A549 (cell line): ENCODE measurements at regions not wholly inside any gene's neighbourhood (a gene's known extent, or its start where the extent isn't known, plus 50 kb on each side); places are given as distances from the start of the nearest gene placed in this dataset.

Experiments used
- ATAC-seq, 2 experiments: fragments of 200-7000 bp in 1 of 2; fragments of >200 bp in 1 of 2; cut with Nextera tagmentation in 1 of 2; cut with Tn5 transposase in 1 of 2; 3 replicates each; pipeline versions ENCODE4 v1.8.0 to v1.9.1; 2018 to 2020; ENCODE audit warnings: mild to moderate bottlenecking in 1 of 2, moderate library complexity in 1 of 2
- CTCF ChIA-PET: fragments of 300-600 bp; sonication (Branson Sonifier 250); formaldehyde crosslinking; extraction: SDS; loops from one replicate; lab custom pipeline; 2021; ENCODE audit warnings: antibody characterized with exemption, inconsistent platforms; lab: Yijun Ruan, JAX
- POLR2A ChIA-PET: fragments of 350-600 bp; formaldehyde crosslinking; extraction: SDS; loops from one replicate; lab custom pipeline; 2021; ENCODE audit warnings: antibody characterized with exemption, inconsistent platforms; lab: Yijun Ruan, JAX
- DNase-seq, 2 experiments: peaks; one replicate each; pipeline versions ENCODE4 v3.0.0 to v3.0.0-alpha.2; 2011 to 2016; ENCODE audit warnings: low read depth in 1 of 2, low spot score in 1 of 2
- FAIRE-seq: peaks from 2 replicates; lab custom pipeline; 2011; peaks lifted over from hg19 to GRCh38; lab: Jason Lieb, UNC
- H3K27ac ChIP-seq, 2 experiments: fragments of >200 bp; sonication (Bioruptor Twin); formaldehyde crosslinking; 3 replicates each; pipeline ENCODE4 v1.5.1; 2016 to 2017
- H3K4me1 ChIP-seq: fragments of >200 bp; sonication (Bioruptor Twin); formaldehyde crosslinking; 3 replicates; pipeline ENCODE4 v1.6.1; 2016
- H3K4me2 ChIP-seq: fragments of >200 bp; sonication (Bioruptor Twin); formaldehyde crosslinking; 3 replicates; pipeline ENCODE4 v1.6.1; 2016
- H3K4me3 ChIP-seq: fragments of >200 bp; sonication (Bioruptor Twin); formaldehyde crosslinking; 3 replicates; pipeline ENCODE4 v1.5.1; 2016
- H3K9me3 ChIP-seq: fragments of >200 bp; sonication (Bioruptor Twin); formaldehyde crosslinking; 3 replicates; pipeline ENCODE4 v1.6.1; 2016
- ATOH8 ChIP-seq: fragments of 250-450 bp; sonication (Bioruptor Pico); IDR thresholded peaks from 2 replicates; pipeline ENCODE4 v1.5.0; 2020; ENCODE audit warnings: low read depth, mild to moderate bottlenecking, moderate library complexity
- BCL3 ChIP-seq: fragments of >200 bp; sonication (Bioruptor Twin); formaldehyde crosslinking; IDR thresholded peaks from 3 replicates; pipeline ENCODE4 v1.6.1; 2016
- CEBPB ChIP-seq, 2 experiments: fragments of >200 bp in 1 of 2; sonication (Bioruptor Twin) in 1 of 2; formaldehyde crosslinking in 1 of 2; IDR thresholded peaks; 2 replicates each; pipeline ENCODE4 v1.6.1; 2012 to 2016
- CHD4 ChIP-seq: fragments of 200-600 bp; sonication (generic); IDR thresholded peaks from 2 replicates; pipeline ENCODE4 v1.6.1; 2016; ENCODE audit warnings: antibody characterized with exemption, mild to moderate bottlenecking, borderline replicate concordance
- EHMT2 ChIP-seq: fragments of 200-600 bp; sonication (generic); IDR thresholded peaks from 2 replicates; pipeline ENCODE4 v1.6.1; 2016; ENCODE audit warnings: antibody characterized with exemption, low read depth, mild to moderate bottlenecking, moderate library complexity
- ESRRA ChIP-seq: fragments of 150-350 bp; IDR thresholded peaks from 2 replicates; pipeline ENCODE4 v1.6.1; 2014; ENCODE audit warnings: mild to moderate bottlenecking, low read length, borderline replicate concordance
- FOSB ChIP-seq: fragments of 250-450 bp; sonication (Bioruptor Pico); IDR thresholded peaks from 2 replicates; pipeline ENCODE4 v1.5.0; 2020; ENCODE audit warnings: mild to moderate bottlenecking, moderate library complexity
- HDAC2 ChIP-seq: fragments of 200-600 bp; sonication (generic); IDR thresholded peaks from 2 replicates; pipeline ENCODE4 v1.6.1; 2016
- HES2 ChIP-seq: fragments of >200 bp; sonication (Bioruptor Twin); formaldehyde crosslinking; IDR thresholded peaks from 2 replicates; pipeline ENCODE4 v1.6.1; 2016
- HOXB13 ChIP-seq: fragments of 250-450 bp; sonication (Bioruptor Pico); IDR thresholded peaks from 2 replicates; pipeline ENCODE4 v1.5.0; 2020; ENCODE audit warnings: low read depth, mild to moderate bottlenecking, moderate library complexity
- HOXB5 ChIP-seq: fragments of 250-450 bp; sonication (Bioruptor Pico); IDR thresholded peaks from 2 replicates; pipeline ENCODE4 v1.5.0; 2020; ENCODE audit warnings: mild to moderate bottlenecking, moderate library complexity
- JUNB ChIP-seq: fragments of >200 bp; sonication (Bioruptor Twin); formaldehyde crosslinking; IDR thresholded peaks from 2 replicates; pipeline ENCODE4 v1.6.1; 2016
- KDM5A ChIP-seq: fragments of 200-600 bp; sonication (generic); IDR thresholded peaks from 2 replicates; pipeline ENCODE4 v1.6.1; 2016; ENCODE audit warnings: antibody characterized with exemption, mild to moderate bottlenecking
- MYC ChIP-seq: IDR thresholded peaks from 2 replicates; pipeline ENCODE4 v1.6.1; 2012; ENCODE audit warnings: mild to moderate bottlenecking, inconsistent platforms, low read length, improper control_type of control experiment, borderline replicate concordance
- NFE2L2 ChIP-seq: fragments of 150-350 bp; conservative IDR thresholded peaks from 2 replicates; pipeline ENCODE4 v1.6.1; 2014; ENCODE audit warnings: low read length
- NPAS2 ChIP-seq: fragments of 250-450 bp; sonication (Bioruptor Pico); IDR thresholded peaks from 2 replicates; pipeline ENCODE4 v1.8.0; 2022; ENCODE audit warnings: mild to moderate bottlenecking, moderate library complexity, borderline replicate concordance
- PBX3 ChIP-seq: IDR thresholded peaks from 2 replicates; pipeline ENCODE4 v1.6.1; 2012
- PHF8 ChIP-seq: fragments of 200-600 bp; sonication (generic); IDR thresholded peaks from 2 replicates; pipeline ENCODE4 v1.6.1; 2016; ENCODE audit warnings: low read depth, mild to moderate bottlenecking, antibody characterized with exemption, moderate library complexity, borderline replicate concordance
- POLR2A ChIP-seq: IDR thresholded peaks from 2 replicates; pipeline ENCODE4 v1.6.1; 2012; ENCODE audit warnings: mild to moderate bottlenecking, low read length
- POLR2AphosphoS2 ChIP-seq: conservative IDR thresholded peaks from 2 replicates; pipeline ENCODE4 v1.6.1; 2012; ENCODE audit warnings: low read length, improper control_type of control experiment, inconsistent platforms
- RCOR1 ChIP-seq: fragments of 150-350 bp; IDR thresholded peaks from 2 replicates; pipeline ENCODE4 v1.6.1; 2014; ENCODE audit warnings: antibody characterized with exemption, low read length, low read depth
- REST ChIP-seq: fragments of 200-600 bp; sonication (generic); IDR thresholded peaks from 2 replicates; pipeline ENCODE4 v1.6.1; 2016; ENCODE audit warnings: antibody characterized with exemption, mild to moderate bottlenecking, moderate library complexity
- RFX5 ChIP-seq: fragments of 450-650 bp; IDR thresholded peaks from 2 replicates; pipeline ENCODE4 v1.7.1; 2014; ENCODE audit warnings: antibody characterized with exemption, mild to moderate bottlenecking, moderate library complexity
- RNF2 ChIP-seq: fragments of 200-600 bp; sonication (generic); IDR thresholded peaks from 2 replicates; pipeline ENCODE4 v1.6.1; 2016; ENCODE audit warnings: low read depth, mild to moderate bottlenecking, antibody characterized with exemption, moderate library complexity, borderline replicate concordance
- SMC3 ChIP-seq: fragments of >200 bp; sonication (Bioruptor Twin); formaldehyde crosslinking; IDR thresholded peaks from 3 replicates; pipeline ENCODE4 v1.6.1; 2018; ENCODE audit warnings: inconsistent platforms
- SREBF2 ChIP-seq: fragments of 450-650 bp; IDR thresholded peaks from 2 replicates; pipeline ENCODE4 v1.6.1; 2014; ENCODE audit warnings: mild to moderate bottlenecking, moderate library complexity
- USF2 ChIP-seq: fragments of 450-650 bp; IDR thresholded peaks from 2 replicates; pipeline ENCODE4 v1.6.1; 2014; ENCODE audit warnings: antibody characterized with exemption
- ZC3H11A ChIP-seq: fragments of 450-650 bp; IDR thresholded peaks from 2 replicates; pipeline ENCODE4 v1.6.1; 2014; ENCODE audit warnings: antibody characterized with exemption, mild to moderate bottlenecking
- ZFP36 ChIP-seq: fragments of 450-650 bp; IDR thresholded peaks from 2 replicates; pipeline ENCODE4 v1.6.1; 2014; ENCODE audit warnings: borderline replicate concordance; ENCODE audit not compliant: partially characterized antibody
- ZSCAN20 ChIP-seq: fragments of 250-450 bp; sonication (Bioruptor Pico); IDR thresholded peaks from 2 replicates; pipeline ENCODE4 v1.8.0; 2022; ENCODE audit warnings: mild to moderate bottlenecking, moderate library complexity
- WGBS: methylation state at CpG from one replicate; pipeline ENCODE4 v1.1.6; 2017; ENCODE audit errors: missing lambda C conversion rate; 5-methylcytosine and 5-hydroxymethylcytosine counted together

- TF ChIP-seq KDM5A (no peak), JUNB (no peak), HES2 (no peak), CHD4 (no peak), BCL3 (no peak), PHF8 (no peak), HOXB5 (no peak), FOSB (CRISPR knock-in tag) (no peak)
These were observed 384.0 kb downstream of the PLK2 start (continued) for GRCh38 chr5:58075907-58076306.

- Histone ChIP-seq H3K9me3 (no peaks in the 10 kb centered on the region), H3K4me2 (peak overlapping the region; percentile 39), H3K4me1 (peaks cover 43% of the 10 kb centered on the region), H3K27ac (no peak overlapping the region), H3K4me3 (no peak overlapping the region)
- ATAC-seq (no peak), DNase-seq (no peak), FAIRE-seq (no peak)
- ChIA-PET CTCF (interaction anchor here (1.0 kb wide), 1 partner anchor 10 kb away, joined by 3 read pairs; no protein-coding TSS in a partner anchor), POLR2A (no interaction called here)
- TF ChIP-seq ZSCAN20 (CRISPR knock-in tag): no peak
- no peak for TF ChIP-seq USF2
- TF ChIP-seq NFE2L2: no peak
- TF ChIP-seq ZC3H11A: no peak
- TF ChIP-seq HES2: no peak
- no peak for TF ChIP-seq POLR2A
- TF ChIP-seq JUNB: no peak
- TF ChIP-seq MYC: no peak
- no peak for TF ChIP-seq POLR2AphosphoS2
- no peak for TF ChIP-seq ESRRA
- TF ChIP-seq ATOH8 (CRISPR knock-in tag): no peak
- no peak for TF ChIP-seq SMC3
- no peak for TF ChIP-seq CHD4
- no peak for TF ChIP-seq ZFP36
- no peak for TF ChIP-seq NPAS2 (CRISPR knock-in tag)
- no peak for TF ChIP-seq HDAC2
- no peak for TF ChIP-seq HOXB13 (CRISPR knock-in tag)
- TF ChIP-seq RFX5: no peak
- TF ChIP-seq CEBPB (IDR thresholded peaks at IDR 0.05): no peak
- 77% methylated on average over 7 of the region's 7 CpGs for WGBS
These were observed 385.2 kb downstream of the PLK2 start for GRCh38 chr5:58074717-58075116.

GRCh38 chr5:58074222-58074621 is 385.7 kb downstream of the PLK2 start:
- H3K27ac ChIP-seq: peak overlapping the region in 1 of 2 experiments; percentile 24; a peak in 2 of 6 replicates
- 35% methylated on average over 4 of the region's 4 CpGs for WGBS
- H3K4me2 ChIP-seq: peak overlapping the region; percentile 39
- no peaks in the 10 kb centered on the region for H3K9me3 ChIP-seq
- no peak for FAIRE-seq
- ATAC-seq: no peak
- no peak for DNase-seq
- no peak overlapping the region for H3K4me3 ChIP-seq
- peaks cover 48% of the 10 kb centered on the region for H3K4me1 ChIP-seq
- CTCF ChIA-PET: interaction anchor here (1.0 to 3.2 kb wide), 3 partner anchors 8 to 17 kb away, joined by 3 to 11 read pairs (median 3); no protein-coding TSS in a partner anchor
- POLR2A ChIA-PET: no interaction called here
- TF ChIP-seq EHMT2 (no peak), RNF2 (no peak), SREBF2 (no peak), HES2 (no peak), PBX3 (no peak), REST (no peak), NFE2L2 (no peak), RCOR1 (no peak)
